GM23338 (cell line): ENCODE measurements at regions not wholly inside any gene's neighbourhood (a gene's known extent, or its start where the extent isn't known, plus 50 kb on each side); places are given as distances from the start of the nearest gene placed in this dataset.

ENCODE experiments used
- ATAC-seq: fragments of 200-7000 bp; cut with Tn5 transposase; 3 replicates; pipeline ENCODE4 v1.9.1; 2020
- DNase-seq: peaks from one replicate; pipeline ENCODE4 v3.0.0-alpha.2; 2015; ENCODE audit warnings: low spot score
- H2AFZ ChIP-seq: fragments of 200-600 bp; sonication (generic); 2 replicates; pipeline ENCODE4 v1.8.0; 2016; ENCODE audit warnings: antibody characterized with exemption, mild to moderate bottlenecking, moderate library complexity
- H3F3A ChIP-seq: fragments of 200-600 bp; sonication (generic); replicated peaks from 2 replicates; pipeline ENCODE4 v1.8.0; 2017; ENCODE audit warnings: antibody characterized with exemption, mixed run types, low read depth
- H3K27ac ChIP-seq: fragments of 200-600 bp; sonication (generic); 2 replicates; pipeline ENCODE4 v1.6.1; 2016; ENCODE audit warnings: low read depth
- H3K27me3 ChIP-seq: fragments of 200-600 bp; sonication (generic); 2 replicates; pipeline ENCODE4 v1.8.0; 2016; ENCODE audit warnings: mild to moderate bottlenecking, mixed run types, moderate library complexity; ENCODE audit not compliant: insufficient read depth
- H3K36me3 ChIP-seq: fragments of 200-600 bp; sonication (generic); 2 replicates; pipeline ENCODE4 v1.8.0; 2016; ENCODE audit warnings: mild to moderate bottlenecking; ENCODE audit not compliant: insufficient read depth
- H3K4me1 ChIP-seq: fragments of 200-600 bp; sonication (generic); 2 replicates; pipeline ENCODE4 v1.8.0; 2016; ENCODE audit warnings: mild to moderate bottlenecking, moderate library complexity; ENCODE audit not compliant: insufficient read depth
- H3K4me2 ChIP-seq: fragments of 200-600 bp; sonication (generic); 2 replicates; pipeline ENCODE4 v1.7.1; 2017; ENCODE audit warnings: mixed run types
- H3K4me3 ChIP-seq: fragments of 200-600 bp; sonication (generic); 2 replicates; pipeline ENCODE4 v1.6.1; 2016; ENCODE audit warnings: mixed run types
- H3K79me2 ChIP-seq: fragments of 200-600 bp; sonication (generic); replicated peaks from 2 replicates; pipeline ENCODE4 v1.8.0; 2017; ENCODE audit warnings: mild to moderate bottlenecking; ENCODE audit not compliant: insufficient read depth
- H3K9me2 ChIP-seq: fragments of 200-600 bp; sonication (generic); 2 replicates; pipeline ENCODE4 v1.8.0; 2017; ENCODE audit not compliant: insufficient read depth
- H4K20me1 ChIP-seq: fragments of 200-600 bp; sonication (generic); replicated peaks from 2 replicates; pipeline ENCODE4 v1.8.0; 2017; ENCODE audit warnings: mild to moderate bottlenecking; ENCODE audit not compliant: insufficient read depth
- H3K27ac Mint-ChIP-seq: 2 replicates; pipeline ENCODE4 v1.8.0; 2020; ENCODE audit warnings: inconsistent platforms, mild to moderate bottlenecking, moderate library complexity, mixed read lengths
- H3K27me3 Mint-ChIP-seq: 3 replicates; pipeline ENCODE4 v1.8.0; 2022; ENCODE audit warnings: low read depth, mild to moderate bottlenecking, moderate library complexity, mixed read lengths, inconsistent platforms; ENCODE audit not compliant: insufficient read depth, poor library complexity
- H3K36me3 Mint-ChIP-seq: 3 replicates; pipeline ENCODE4 v1.8.0; 2021; ENCODE audit warnings: low read depth, mild to moderate bottlenecking, inconsistent platforms, moderate library complexity, mixed read lengths
- H3K4me1 Mint-ChIP-seq: 3 replicates; pipeline ENCODE4 v1.8.0; 2020; ENCODE audit warnings: mild to moderate bottlenecking, inconsistent platforms, mixed read lengths
- H3K4me3 Mint-ChIP-seq: 3 replicates; pipeline ENCODE4 v1.8.0; 2021; ENCODE audit warnings: moderate library complexity, mild to moderate bottlenecking, inconsistent platforms, mixed read lengths
- H3K9me3 Mint-ChIP-seq: 3 replicates; pipeline ENCODE4 v1.8.0; 2020; ENCODE audit warnings: moderate library complexity, mild to moderate bottlenecking, inconsistent platforms, mixed read lengths
- CREB1 ChIP-seq: fragments of 250-450 bp; sonication (Bioruptor Pico); IDR thresholded peaks from 2 replicates; pipeline ENCODE4 v1.5.0; 2020; ENCODE audit warnings: low read depth, mild to moderate bottlenecking, moderate library complexity
- JUNB ChIP-seq: IDR thresholded peaks from one replicate; pipeline ENCODE4 v1.6.1; 2016; ENCODE audit warnings: antibody characterized with exemption; ENCODE audit not compliant: unreplicated experiment
- POLR2AphosphoS5 ChIP-seq: IDR thresholded peaks from 2 replicates; pipeline ENCODE4 v1.6.1; 2016; ENCODE audit warnings: antibody characterized with exemption, low read depth
- REST ChIP-seq: IDR thresholded peaks from one replicate; pipeline ENCODE4 v1.6.1; 2018; ENCODE audit warnings: antibody characterized with exemption; ENCODE audit not compliant: unreplicated experiment
- STAT1 ChIP-seq: IDR thresholded peaks from one replicate; pipeline ENCODE4 v1.6.1; 2016; ENCODE audit warnings: antibody characterized with exemption; ENCODE audit not compliant: unreplicated experiment
- ZNF114 ChIP-seq: fragments of 250-450 bp; sonication (Bioruptor Pico); IDR thresholded peaks from 2 replicates; pipeline ENCODE4 v1.5.0; 2020; ENCODE audit warnings: mild to moderate bottlenecking, moderate library complexity
- ZNF331 ChIP-seq: fragments of 250-450 bp; sonication (Bioruptor Pico); IDR thresholded peaks from 2 replicates; pipeline ENCODE4 v1.5.0; 2020; ENCODE audit warnings: low read depth, mild to moderate bottlenecking, moderate library complexity
- ZNF462 ChIP-seq: fragments of 250-450 bp; sonication (Bioruptor Pico); IDR thresholded peaks from 2 replicates; pipeline ENCODE4 v1.5.0; 2020; ENCODE audit warnings: mild to moderate bottlenecking, moderate library complexity
- TF ChIP-seq, protein P1 (sequence below), 2 experiments: fragments of 200-600 bp in 1 of 2; sonication (generic) in 1 of 2; conservative IDR thresholded peaks; 2 replicates each; pipeline versions ENCODE4 v1.5.1 to v1.6.1; 2016 to 2017; ENCODE audit warnings: antibody characterized with exemption in 2 of 2, low read depth in 2 of 2, mild to moderate bottlenecking in 2 of 2, moderate library complexity in 1 of 2

- TF ChIP-seq REST (no peak), JUNB (no peak), ZNF331 (CRISPR knock-in tag) (no peak), CREB1 (CRISPR knock-in tag) (no peak), ZNF114 (CRISPR knock-in tag) (no peak), STAT1 (no peak)
These were observed 81.5 kb upstream of the YWHAQ start (continued) for GRCh38 chr2:9712263-9712662.

- H3K9me2 ChIP-seq, result no peaks in the 10 kb centered on the region
- H3K27me3 ChIP-seq, result no peaks in the 10 kb centered on the region
- TF ChIP-seq REST (no peak), ZNF114 (CRISPR knock-in tag) (no peak), ZNF462 (no peak), POLR2AphosphoS5 (no peak)
- TF ChIP-seq, protein P1, sequence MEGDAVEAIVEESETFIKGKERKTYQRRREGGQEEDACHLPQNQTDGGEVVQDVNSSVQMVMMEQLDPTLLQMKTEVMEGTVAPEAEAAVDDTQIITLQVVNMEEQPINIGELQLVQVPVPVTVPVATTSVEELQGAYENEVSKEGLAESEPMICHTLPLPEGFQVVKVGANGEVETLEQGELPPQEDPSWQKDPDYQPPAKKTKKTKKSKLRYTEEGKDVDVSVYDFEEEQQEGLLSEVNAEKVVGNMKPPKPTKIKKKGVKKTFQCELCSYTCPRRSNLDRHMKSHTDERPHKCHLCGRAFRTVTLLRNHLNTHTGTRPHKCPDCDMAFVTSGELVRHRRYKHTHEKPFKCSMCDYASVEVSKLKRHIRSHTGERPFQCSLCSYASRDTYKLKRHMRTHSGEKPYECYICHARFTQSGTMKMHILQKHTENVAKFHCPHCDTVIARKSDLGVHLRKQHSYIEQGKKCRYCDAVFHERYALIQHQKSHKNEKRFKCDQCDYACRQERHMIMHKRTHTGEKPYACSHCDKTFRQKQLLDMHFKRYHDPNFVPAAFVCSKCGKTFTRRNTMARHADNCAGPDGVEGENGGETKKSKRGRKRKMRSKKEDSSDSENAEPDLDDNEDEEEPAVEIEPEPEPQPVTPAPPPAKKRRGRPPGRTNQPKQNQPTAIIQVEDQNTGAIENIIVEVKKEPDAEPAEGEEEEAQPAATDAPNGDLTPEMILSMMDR (conservative IDR thresholded peaks at IDR 0.05; ENCODE audit: low read depth in 2 of 2), result no peak
- no peaks in the 10 kb centered on the region for H3K36me3 ChIP-seq
- H3K79me2 ChIP-seq, result no peaks in the 10 kb centered on the region
- no peak overlapping the region for H3K4me2 ChIP-seq
- ATAC-seq (peak; percentile 41; the same call in 2 of the 3 replicates), DNase-seq (no peak)
- no peaks in the 10 kb centered on the region for H3K4me1 ChIP-seq
- no peaks in the 10 kb centered on the region for H3F3A ChIP-seq
- Mint-ChIP-seq H3K9me3 (peaks cover under 1% of the 10 kb centered on the region; the same call in 1 of the 3 replicates), H3K36me3 (no peaks in the 10 kb centered on the region), H3K27me3 (peaks cover 2% of the 10 kb centered on the region), H3K27ac (no peak overlapping the region), H3K4me1 (no peaks in the 10 kb centered on the region), H3K4me3 (no peak overlapping the region)
- no peaks in the 10 kb centered on the region for H4K20me1 ChIP-seq
- no peak overlapping the region for H3K27ac ChIP-seq
- H2AFZ ChIP-seq, result peak overlapping the region; percentile 80; the same call in 1 of the 2 replicates
- H3K4me3 ChIP-seq, result no peak overlapping the region
These were observed 83.9 kb upstream of the YWHAQ start for GRCh38 chr2:9714630-9715214.
